ENCODE measurements at regions not wholly inside any gene's neighbourhood (a gene's known extent, or its start where the extent isn't known, plus 50 kb on each side); places are given as distances from the start of the nearest gene placed in this dataset.
A peak's percentile ranks its signal among the peaks of the same experiment; 100 is the strongest.
"Not testable (repeated sequence)": the region's sequence is repeated elsewhere in the genome, so short reads cannot be mapped to it uniquely, and the experiment has no call there.

DNA sequence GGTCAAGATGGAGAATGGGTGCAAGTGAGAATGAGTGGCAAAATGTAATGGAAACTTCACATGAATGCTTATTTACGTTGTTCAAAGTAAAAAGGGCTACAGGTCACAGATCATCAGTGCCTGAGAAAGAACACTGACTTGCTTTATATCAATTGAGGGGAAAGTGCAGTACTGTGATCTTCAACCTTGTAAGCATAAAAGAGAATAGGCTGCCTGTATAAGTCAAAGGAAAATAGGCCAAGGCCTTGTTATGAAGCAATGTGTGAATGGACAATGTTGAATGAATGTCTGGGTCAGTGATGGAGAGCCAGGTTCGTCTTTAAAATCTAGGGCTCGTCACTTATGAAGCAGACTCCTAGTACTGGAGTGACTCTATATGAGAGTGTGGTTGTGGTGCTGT is 158.6 kb upstream of the NT5E start:
- DNase-seq (ENCODE audit: missing footprints): no peak
- ATAC-seq: no peak
- intact Hi-C loops (cut with DNase I): no loop called here

GRCh38 chr6:85287654-85288053 is 162.2 kb upstream of the NT5E start:
- ATAC-seq (no peak), DNase-seq (ENCODE audit: missing footprints) (no peak)
- intact Hi-C loops (cut with DNase I): no loop called here

GRCh38 chr6:85287158-85287557 is 162.7 kb upstream of the NT5E start:
- intact Hi-C loops (cut with DNase I): no loop called here
- ATAC-seq (no peak), DNase-seq (ENCODE audit: missing footprints) (no peak)

DNA sequence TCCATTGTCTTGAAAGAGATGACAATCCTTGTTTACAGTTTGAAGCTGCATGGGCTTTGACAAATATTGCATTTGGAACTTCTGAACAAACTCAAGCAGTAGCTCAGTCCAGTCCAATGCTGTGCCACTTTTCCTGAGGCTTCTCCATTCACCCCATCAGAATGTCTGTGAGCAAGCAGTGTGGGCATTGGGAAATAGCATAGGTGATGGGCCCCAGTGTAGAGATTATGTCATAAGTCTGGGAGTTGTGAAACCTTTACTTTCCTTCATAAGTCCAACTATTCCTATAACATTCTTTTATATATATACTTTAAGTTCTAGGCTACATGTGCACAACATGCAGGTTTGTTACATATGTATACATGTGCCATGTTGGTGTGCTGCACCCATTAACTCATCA is 163.4 kb upstream of the NT5E start:
- intact Hi-C loops (cut with DNase I); ATAC-seq: not testable (repeated sequence)

DNA sequence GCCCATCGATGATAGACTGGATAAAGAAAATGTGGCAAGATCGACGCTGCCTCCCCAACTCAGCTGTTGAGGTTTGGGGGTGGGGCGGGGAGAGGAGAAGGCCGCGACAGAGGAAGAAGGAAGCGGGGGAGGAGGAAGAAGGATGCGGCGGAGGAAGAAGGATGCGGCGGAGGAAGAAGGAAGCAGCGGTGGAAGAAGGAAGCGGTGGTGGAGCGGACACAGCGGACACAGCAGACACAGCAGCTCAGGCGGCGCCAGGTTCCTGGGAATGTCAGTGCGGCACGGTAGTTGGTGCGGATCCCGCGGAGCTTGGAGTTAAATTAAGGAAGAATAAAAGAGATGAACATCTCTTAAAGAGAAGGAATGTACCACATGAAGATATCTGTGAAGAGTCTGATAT is 163.9 kb upstream of the NT5E start:
- intact Hi-C loops (cut with DNase I): no loop called here
- no peak for ATAC-seq
- no peak for DNase-seq (ENCODE audit: missing footprints)

More for the DNA sequence above, 163.4 kb upstream of the NT5E start:
- not testable (repeated sequence) for DNase-seq (ENCODE audit: missing footprints)

- no peak for DNase-seq (ENCODE audit: missing footprints)
- intact Hi-C loops (cut with DNase I): no loop called here
- ATAC-seq: no peak
These were observed 164.8 kb upstream of the NT5E start for GRCh38 chr6:85285114-85285513.

DNA sequence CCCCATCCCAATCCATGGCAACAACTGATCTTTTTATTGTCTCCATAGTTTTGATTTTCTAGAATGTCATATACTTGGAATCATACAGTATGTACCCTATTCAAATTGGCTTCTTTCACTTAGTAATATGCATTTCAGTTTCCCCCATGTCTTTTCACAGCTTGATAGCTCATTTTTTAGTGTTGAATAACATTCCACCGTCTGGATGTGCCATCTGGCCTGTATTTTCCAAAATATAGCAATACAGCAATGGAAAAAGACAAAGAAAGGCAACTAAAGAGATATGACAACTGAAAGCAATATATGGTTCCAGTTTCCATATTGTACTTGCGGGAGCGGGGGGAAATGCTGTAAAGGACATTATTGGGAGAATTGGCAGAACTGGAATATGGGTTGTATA is 166.4 kb upstream of the NT5E start:
- intact Hi-C loops (cut with DNase I): no loop called here
- no peak for DNase-seq (ENCODE audit: missing footprints)
- no peak for ATAC-seq

GRCh38 chr6:85278466-85279035 is 171.3 kb upstream of the NT5E start:
- ATAC-seq: no peak
- intact Hi-C loops (cut with DNase I): no loop called here
- no peak for DNase-seq (ENCODE audit: missing footprints)

GRCh38 chr6:85276026-85276425 is 173.9 kb upstream of the NT5E start:
- DNase-seq (ENCODE audit: missing footprints); intact Hi-C loops (cut with DNase I); ATAC-seq: not testable (repeated sequence)

GRCh38 chr6:85275338-85275985 is 174.4 kb upstream of the NT5E start:
- no peak for ATAC-seq
- DNase-seq (ENCODE audit: missing footprints): no peak
- intact Hi-C loops (cut with DNase I): no loop called here

DNA sequence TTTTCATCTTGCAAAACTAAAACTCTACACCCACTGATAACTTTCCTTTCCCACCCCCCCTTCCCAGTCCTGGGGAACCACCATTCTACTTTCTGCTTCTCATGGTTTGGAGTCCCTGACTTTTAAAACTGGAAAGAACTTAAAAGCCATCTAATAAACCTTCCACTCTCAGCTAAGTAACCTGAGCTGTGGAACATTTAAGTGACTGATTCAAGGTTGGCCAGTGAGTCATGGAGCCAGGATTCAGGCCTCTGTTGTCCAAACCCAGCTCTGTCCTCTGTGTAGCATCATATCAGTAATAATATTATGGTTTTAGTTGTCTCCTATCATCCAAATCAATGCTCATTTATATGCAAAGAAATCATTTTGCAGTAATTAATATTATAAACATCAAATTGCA is 176.0 kb upstream of the NT5E start:
- ATAC-seq (no peak), DNase-seq (ENCODE audit: missing footprints) (no peak)
- intact Hi-C loops (cut with DNase I): no loop called here

GRCh38 chr6:85273046-85273445 is 176.8 kb upstream of the NT5E start:
- no peak for DNase-seq (ENCODE audit: missing footprints)
- intact Hi-C loops (cut with DNase I): no loop called here
- ATAC-seq: no peak

GRCh38 chr6:85272592-85272991 is 177.3 kb upstream of the NT5E start:
- ATAC-seq (no peak), DNase-seq (ENCODE audit: missing footprints) (no peak)
- intact Hi-C loops (cut with DNase I): no loop called here

DNA sequence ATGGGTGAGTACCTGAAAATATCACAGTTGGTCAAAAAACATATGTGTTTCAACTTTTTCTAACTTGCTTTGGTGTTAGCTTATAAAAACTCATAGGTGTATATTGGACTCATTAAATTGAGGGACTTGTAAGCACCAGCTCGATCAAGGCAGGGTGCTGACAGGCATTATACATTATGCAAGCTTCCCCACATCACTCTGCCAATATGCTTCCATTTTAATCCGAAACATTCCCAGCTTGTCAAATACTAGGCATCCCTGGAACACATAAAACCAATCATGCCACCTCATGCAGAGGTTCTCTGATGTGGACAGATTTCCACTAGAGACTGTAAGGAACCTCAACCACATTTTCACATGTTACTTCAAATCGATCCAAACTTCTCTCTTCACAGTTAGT is 187.3 kb upstream of the NT5E start:
- ATAC-seq: no peak
- DNase-seq (ENCODE audit: missing footprints): no peak
- intact Hi-C loops (cut with DNase I): no loop called here

DNA sequence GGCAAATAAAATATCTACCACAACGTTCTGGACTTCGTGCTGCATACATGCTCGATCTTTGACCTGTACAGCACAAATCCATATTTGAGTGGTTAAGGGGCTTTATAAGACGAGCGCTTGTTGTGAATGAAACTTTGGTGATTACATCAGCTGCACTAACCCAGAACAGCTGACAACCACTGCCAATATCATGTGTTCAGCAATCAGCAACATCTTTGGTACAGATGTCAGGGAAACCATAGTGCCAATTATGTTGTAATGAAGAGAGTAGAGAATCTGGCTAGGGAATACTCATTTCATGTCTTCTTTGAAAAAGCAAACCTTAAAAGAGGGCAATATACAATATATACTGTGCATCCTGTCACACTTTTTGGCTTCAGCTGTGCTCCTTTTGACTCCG is 188.6 kb upstream of the NT5E start:
- intact Hi-C loops (cut with DNase I): no loop called here
- no peak for DNase-seq (ENCODE audit: missing footprints)
- peak; percentile 75 for ATAC-seq

DNA sequence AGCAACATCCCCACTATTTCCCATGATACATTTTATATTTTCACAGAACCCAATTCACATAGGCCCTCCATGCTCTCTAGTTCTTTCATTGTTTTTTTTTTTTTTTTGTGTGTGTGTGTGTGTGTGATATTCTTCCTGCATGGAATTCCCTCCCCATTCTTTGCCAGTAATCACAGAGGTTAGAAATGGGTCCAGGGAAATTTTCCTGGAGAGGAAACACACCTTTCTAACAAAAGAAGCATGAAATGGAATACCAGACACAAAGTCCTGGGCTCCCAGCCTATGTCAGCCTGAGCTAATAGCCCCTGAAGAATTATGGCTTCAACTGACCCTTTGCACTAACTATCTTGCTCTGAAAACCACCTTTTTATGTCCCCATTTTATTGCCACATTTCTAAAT is 194.2 kb upstream of the NT5E start:
- intact Hi-C loops (cut with DNase I): no loop called here
- ATAC-seq: no peak
- no peak for DNase-seq (ENCODE audit: missing footprints)

DNA sequence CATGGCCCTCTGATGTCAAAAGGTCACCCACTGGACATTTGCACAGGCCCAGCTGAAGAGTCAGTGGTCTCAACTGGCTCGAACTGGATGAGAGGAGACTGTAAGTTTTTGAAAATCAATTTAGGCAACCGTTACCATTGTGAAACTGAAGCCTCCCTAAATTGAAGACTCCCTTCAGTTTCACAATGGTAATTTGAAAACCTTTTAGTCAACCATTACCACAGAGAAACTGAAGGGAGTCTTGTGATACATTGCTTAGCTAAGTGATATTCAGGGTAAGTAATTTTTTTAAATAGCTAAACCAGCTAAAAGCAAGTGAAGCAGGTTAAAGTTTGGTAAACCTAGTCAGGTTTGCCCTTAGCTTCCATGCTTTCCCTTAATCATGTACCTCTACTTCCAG is 197.3 kb upstream of the NT5E start:
- intact Hi-C loops (cut with DNase I): no loop called here
- no peak for DNase-seq (ENCODE audit: missing footprints)
- ATAC-seq: no peak

DNA sequence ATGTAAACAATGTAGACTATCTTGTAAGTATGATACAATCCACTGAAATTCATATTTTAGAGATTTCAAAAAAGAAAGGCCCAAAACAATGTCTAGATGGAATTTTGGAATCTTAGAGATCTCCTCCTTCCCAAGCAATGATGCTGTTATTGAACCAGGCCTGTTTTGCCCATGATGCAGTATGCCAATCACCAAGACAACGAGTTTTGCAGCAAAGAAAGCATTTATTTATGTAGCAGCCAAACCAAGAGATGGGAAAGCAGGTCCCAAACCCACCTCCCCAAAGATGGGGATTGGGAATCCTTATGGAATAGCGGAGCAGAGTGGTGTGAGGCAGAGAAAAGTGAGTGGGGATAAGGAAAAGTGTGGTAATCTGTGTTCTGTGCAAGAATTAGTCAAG is 197.8 kb upstream of the NT5E start:
- no peak for DNase-seq (ENCODE audit: missing footprints)
- intact Hi-C loops (cut with DNase I): no loop called here
- ATAC-seq: no peak

- no peak for ATAC-seq
- intact Hi-C loops (cut with DNase I): no loop called here
- no peak for DNase-seq (ENCODE audit: missing footprints)
These were observed 198.6 kb upstream of the NT5E start for GRCh38 chr6:85251300-85251699.

- ATAC-seq: peak; percentile 82
- intact Hi-C loops (cut with DNase I): no loop called here
These were observed 199.2 kb upstream of the NT5E start for GRCh38 chr6:85250586-85251220.

GRCh38 chr6:85245004-85245403 is 204.9 kb upstream of the NT5E start:
- ATAC-seq (no peak), DNase-seq (ENCODE audit: missing footprints) (no peak)
- intact Hi-C loops (cut with DNase I): no loop called here

More at GRCh38 chr6:85250586-85251220, 199.2 kb upstream of the NT5E start:
- no peak for DNase-seq (ENCODE audit: missing footprints)

Measured in Right ventricle myocardium inferior (tissue), 1 donor.